GM23338 (cell line): ENCODE measurements at regions not wholly inside any gene's neighbourhood (a gene's known extent, or its start where the extent isn't known, plus 50 kb on each side); places are given as distances from the start of the nearest gene placed in this dataset.

Source experiments
- ATAC-seq: fragments of 200-7000 bp; cut with Tn5 transposase; 3 replicates; pipeline ENCODE4 v1.9.1; 2020
- DNase-seq: peaks from one replicate; pipeline ENCODE4 v3.0.0-alpha.2; 2015; ENCODE audit warnings: low spot score
- H2AFZ ChIP-seq: fragments of 200-600 bp; sonication (generic); 2 replicates; pipeline ENCODE4 v1.8.0; 2016; ENCODE audit warnings: antibody characterized with exemption, mild to moderate bottlenecking, moderate library complexity
- H3F3A ChIP-seq: fragments of 200-600 bp; sonication (generic); replicated peaks from 2 replicates; pipeline ENCODE4 v1.8.0; 2017; ENCODE audit warnings: antibody characterized with exemption, mixed run types, low read depth
- H3K27ac ChIP-seq: fragments of 200-600 bp; sonication (generic); 2 replicates; pipeline ENCODE4 v1.6.1; 2016; ENCODE audit warnings: low read depth
- H3K27me3 ChIP-seq: fragments of 200-600 bp; sonication (generic); 2 replicates; pipeline ENCODE4 v1.8.0; 2016; ENCODE audit warnings: mild to moderate bottlenecking, mixed run types, moderate library complexity; ENCODE audit not compliant: insufficient read depth
- H3K36me3 ChIP-seq: fragments of 200-600 bp; sonication (generic); 2 replicates; pipeline ENCODE4 v1.8.0; 2016; ENCODE audit warnings: mild to moderate bottlenecking; ENCODE audit not compliant: insufficient read depth
- H3K4me1 ChIP-seq: fragments of 200-600 bp; sonication (generic); 2 replicates; pipeline ENCODE4 v1.8.0; 2016; ENCODE audit warnings: mild to moderate bottlenecking, moderate library complexity; ENCODE audit not compliant: insufficient read depth
- H3K4me2 ChIP-seq: fragments of 200-600 bp; sonication (generic); 2 replicates; pipeline ENCODE4 v1.7.1; 2017; ENCODE audit warnings: mixed run types
- H3K4me3 ChIP-seq: fragments of 200-600 bp; sonication (generic); 2 replicates; pipeline ENCODE4 v1.6.1; 2016; ENCODE audit warnings: mixed run types
- H3K79me2 ChIP-seq: fragments of 200-600 bp; sonication (generic); replicated peaks from 2 replicates; pipeline ENCODE4 v1.8.0; 2017; ENCODE audit warnings: mild to moderate bottlenecking; ENCODE audit not compliant: insufficient read depth
- H3K9me2 ChIP-seq: fragments of 200-600 bp; sonication (generic); 2 replicates; pipeline ENCODE4 v1.8.0; 2017; ENCODE audit not compliant: insufficient read depth
- H4K20me1 ChIP-seq: fragments of 200-600 bp; sonication (generic); replicated peaks from 2 replicates; pipeline ENCODE4 v1.8.0; 2017; ENCODE audit warnings: mild to moderate bottlenecking; ENCODE audit not compliant: insufficient read depth
- H3K27ac Mint-ChIP-seq: 2 replicates; pipeline ENCODE4 v1.8.0; 2020; ENCODE audit warnings: inconsistent platforms, mild to moderate bottlenecking, moderate library complexity, mixed read lengths
- H3K27me3 Mint-ChIP-seq: 3 replicates; pipeline ENCODE4 v1.8.0; 2022; ENCODE audit warnings: low read depth, mild to moderate bottlenecking, moderate library complexity, mixed read lengths, inconsistent platforms; ENCODE audit not compliant: insufficient read depth, poor library complexity
- H3K36me3 Mint-ChIP-seq: 3 replicates; pipeline ENCODE4 v1.8.0; 2021; ENCODE audit warnings: low read depth, mild to moderate bottlenecking, inconsistent platforms, moderate library complexity, mixed read lengths
- H3K4me1 Mint-ChIP-seq: 3 replicates; pipeline ENCODE4 v1.8.0; 2020; ENCODE audit warnings: mild to moderate bottlenecking, inconsistent platforms, mixed read lengths
- H3K4me3 Mint-ChIP-seq: 3 replicates; pipeline ENCODE4 v1.8.0; 2021; ENCODE audit warnings: moderate library complexity, mild to moderate bottlenecking, inconsistent platforms, mixed read lengths
- H3K9me3 Mint-ChIP-seq: 3 replicates; pipeline ENCODE4 v1.8.0; 2020; ENCODE audit warnings: moderate library complexity, mild to moderate bottlenecking, inconsistent platforms, mixed read lengths
- CREB1 ChIP-seq: fragments of 250-450 bp; sonication (Bioruptor Pico); IDR thresholded peaks from 2 replicates; pipeline ENCODE4 v1.5.0; 2020; ENCODE audit warnings: low read depth, mild to moderate bottlenecking, moderate library complexity
- EZH2 ChIP-seq: fragments of 200-600 bp; sonication (generic); IDR thresholded peaks from one replicate; pipeline ENCODE4 v1.8.0; 2017; ENCODE audit warnings: antibody characterized with exemption, mild to moderate bottlenecking, low read depth; ENCODE audit not compliant: unreplicated experiment
- EZH2phosphoT487 ChIP-seq: fragments of 200-600 bp; sonication (generic); IDR thresholded peaks from one replicate; pipeline ENCODE4 v1.8.1; 2018; ENCODE audit warnings: antibody characterized with exemption; ENCODE audit not compliant: unreplicated experiment
- JUNB ChIP-seq: IDR thresholded peaks from one replicate; pipeline ENCODE4 v1.6.1; 2016; ENCODE audit warnings: antibody characterized with exemption; ENCODE audit not compliant: unreplicated experiment
- NANOG ChIP-seq: IDR thresholded peaks from 2 replicates; pipeline ENCODE4 v1.6.1; 2016; ENCODE audit warnings: antibody characterized with exemption, borderline replicate concordance
- POLR2AphosphoS5 ChIP-seq: IDR thresholded peaks from 2 replicates; pipeline ENCODE4 v1.6.1; 2016; ENCODE audit warnings: antibody characterized with exemption, low read depth
- STAT1 ChIP-seq: IDR thresholded peaks from one replicate; pipeline ENCODE4 v1.6.1; 2016; ENCODE audit warnings: antibody characterized with exemption; ENCODE audit not compliant: unreplicated experiment
- ZNF114 ChIP-seq: fragments of 250-450 bp; sonication (Bioruptor Pico); IDR thresholded peaks from 2 replicates; pipeline ENCODE4 v1.5.0; 2020; ENCODE audit warnings: mild to moderate bottlenecking, moderate library complexity
- TF ChIP-seq, protein P1 (sequence below): IDR thresholded peaks from one replicate; pipeline ENCODE4 v1.6.1; 2018; ENCODE audit warnings: antibody characterized with exemption; ENCODE audit not compliant: unreplicated experiment
- TF ChIP-seq, protein P2 (sequence below), 2 experiments: fragments of 200-600 bp in 1 of 2; sonication (generic) in 1 of 2; conservative IDR thresholded peaks; 2 replicates each; pipeline versions ENCODE4 v1.5.1 to v1.6.1; 2016 to 2017; ENCODE audit warnings: antibody characterized with exemption in 2 of 2, low read depth in 2 of 2, mild to moderate bottlenecking in 2 of 2, moderate library complexity in 1 of 2
- TF ChIP-seq, protein P3 (sequence below): IDR thresholded peaks from 2 replicates; pipeline ENCODE4 v1.6.1; 2016; ENCODE audit warnings: antibody characterized with exemption
- TF ChIP-seq, protein P4 (sequence below): fragments of 250-450 bp; sonication (Bioruptor Pico); IDR thresholded peaks from 2 replicates; pipeline ENCODE4 v1.5.0; 2020; ENCODE audit warnings: mild to moderate bottlenecking, moderate library complexity

DNA sequence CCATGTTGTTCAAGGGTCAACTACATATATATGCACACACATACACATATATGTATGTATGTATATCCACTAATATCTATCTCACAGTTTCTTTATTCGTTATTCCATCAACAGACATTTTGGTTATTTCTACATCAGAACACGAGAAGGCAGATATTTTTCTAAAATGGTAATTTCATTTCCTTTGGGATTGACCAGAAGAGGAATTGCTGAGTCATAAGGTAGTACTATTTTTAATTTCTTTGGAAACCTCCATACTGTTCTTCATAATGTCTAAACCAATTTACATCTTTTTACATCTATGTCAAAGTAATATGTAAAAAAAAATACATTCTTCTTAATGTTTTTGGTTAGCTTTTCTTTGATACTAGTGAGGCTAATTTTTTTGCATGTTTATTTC is 630.7 kb upstream of the GCFC2 start:
- TF ChIP-seq, protein P1, sequence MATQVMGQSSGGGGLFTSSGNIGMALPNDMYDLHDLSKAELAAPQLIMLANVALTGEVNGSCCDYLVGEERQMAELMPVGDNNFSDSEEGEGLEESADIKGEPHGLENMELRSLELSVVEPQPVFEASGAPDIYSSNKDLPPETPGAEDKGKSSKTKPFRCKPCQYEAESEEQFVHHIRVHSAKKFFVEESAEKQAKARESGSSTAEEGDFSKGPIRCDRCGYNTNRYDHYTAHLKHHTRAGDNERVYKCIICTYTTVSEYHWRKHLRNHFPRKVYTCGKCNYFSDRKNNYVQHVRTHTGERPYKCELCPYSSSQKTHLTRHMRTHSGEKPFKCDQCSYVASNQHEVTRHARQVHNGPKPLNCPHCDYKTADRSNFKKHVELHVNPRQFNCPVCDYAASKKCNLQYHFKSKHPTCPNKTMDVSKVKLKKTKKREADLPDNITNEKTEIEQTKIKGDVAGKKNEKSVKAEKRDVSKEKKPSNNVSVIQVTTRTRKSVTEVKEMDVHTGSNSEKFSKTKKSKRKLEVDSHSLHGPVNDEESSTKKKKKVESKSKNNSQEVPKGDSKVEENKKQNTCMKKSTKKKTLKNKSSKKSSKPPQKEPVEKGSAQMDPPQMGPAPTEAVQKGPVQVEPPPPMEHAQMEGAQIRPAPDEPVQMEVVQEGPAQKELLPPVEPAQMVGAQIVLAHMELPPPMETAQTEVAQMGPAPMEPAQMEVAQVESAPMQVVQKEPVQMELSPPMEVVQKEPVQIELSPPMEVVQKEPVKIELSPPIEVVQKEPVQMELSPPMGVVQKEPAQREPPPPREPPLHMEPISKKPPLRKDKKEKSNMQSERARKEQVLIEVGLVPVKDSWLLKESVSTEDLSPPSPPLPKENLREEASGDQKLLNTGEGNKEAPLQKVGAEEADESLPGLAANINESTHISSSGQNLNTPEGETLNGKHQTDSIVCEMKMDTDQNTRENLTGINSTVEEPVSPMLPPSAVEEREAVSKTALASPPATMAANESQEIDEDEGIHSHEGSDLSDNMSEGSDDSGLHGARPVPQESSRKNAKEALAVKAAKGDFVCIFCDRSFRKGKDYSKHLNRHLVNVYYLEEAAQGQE = no peak
- TF ChIP-seq, protein P2, sequence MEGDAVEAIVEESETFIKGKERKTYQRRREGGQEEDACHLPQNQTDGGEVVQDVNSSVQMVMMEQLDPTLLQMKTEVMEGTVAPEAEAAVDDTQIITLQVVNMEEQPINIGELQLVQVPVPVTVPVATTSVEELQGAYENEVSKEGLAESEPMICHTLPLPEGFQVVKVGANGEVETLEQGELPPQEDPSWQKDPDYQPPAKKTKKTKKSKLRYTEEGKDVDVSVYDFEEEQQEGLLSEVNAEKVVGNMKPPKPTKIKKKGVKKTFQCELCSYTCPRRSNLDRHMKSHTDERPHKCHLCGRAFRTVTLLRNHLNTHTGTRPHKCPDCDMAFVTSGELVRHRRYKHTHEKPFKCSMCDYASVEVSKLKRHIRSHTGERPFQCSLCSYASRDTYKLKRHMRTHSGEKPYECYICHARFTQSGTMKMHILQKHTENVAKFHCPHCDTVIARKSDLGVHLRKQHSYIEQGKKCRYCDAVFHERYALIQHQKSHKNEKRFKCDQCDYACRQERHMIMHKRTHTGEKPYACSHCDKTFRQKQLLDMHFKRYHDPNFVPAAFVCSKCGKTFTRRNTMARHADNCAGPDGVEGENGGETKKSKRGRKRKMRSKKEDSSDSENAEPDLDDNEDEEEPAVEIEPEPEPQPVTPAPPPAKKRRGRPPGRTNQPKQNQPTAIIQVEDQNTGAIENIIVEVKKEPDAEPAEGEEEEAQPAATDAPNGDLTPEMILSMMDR (conservative IDR thresholded peaks at IDR 0.05; ENCODE audit: low read depth in 2 of 2) = no peak
- TF ChIP-seq CREB1 (CRISPR knock-in tag) (no peak), EZH2 (no peak), JUNB (no peak), STAT1 (no peak), POLR2AphosphoS5 (no peak), ZNF114 (no peak), NANOG (no peak), EZH2phosphoT487 (no peak)
- TF ChIP-seq, protein P3, sequence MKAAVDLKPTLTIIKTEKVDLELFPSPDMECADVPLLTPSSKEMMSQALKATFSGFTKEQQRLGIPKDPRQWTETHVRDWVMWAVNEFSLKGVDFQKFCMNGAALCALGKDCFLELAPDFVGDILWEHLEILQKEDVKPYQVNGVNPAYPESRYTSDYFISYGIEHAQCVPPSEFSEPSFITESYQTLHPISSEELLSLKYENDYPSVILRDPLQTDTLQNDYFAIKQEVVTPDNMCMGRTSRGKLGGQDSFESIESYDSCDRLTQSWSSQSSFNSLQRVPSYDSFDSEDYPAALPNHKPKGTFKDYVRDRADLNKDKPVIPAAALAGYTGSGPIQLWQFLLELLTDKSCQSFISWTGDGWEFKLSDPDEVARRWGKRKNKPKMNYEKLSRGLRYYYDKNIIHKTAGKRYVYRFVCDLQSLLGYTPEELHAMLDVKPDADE = no peak
- TF ChIP-seq, protein P4, sequence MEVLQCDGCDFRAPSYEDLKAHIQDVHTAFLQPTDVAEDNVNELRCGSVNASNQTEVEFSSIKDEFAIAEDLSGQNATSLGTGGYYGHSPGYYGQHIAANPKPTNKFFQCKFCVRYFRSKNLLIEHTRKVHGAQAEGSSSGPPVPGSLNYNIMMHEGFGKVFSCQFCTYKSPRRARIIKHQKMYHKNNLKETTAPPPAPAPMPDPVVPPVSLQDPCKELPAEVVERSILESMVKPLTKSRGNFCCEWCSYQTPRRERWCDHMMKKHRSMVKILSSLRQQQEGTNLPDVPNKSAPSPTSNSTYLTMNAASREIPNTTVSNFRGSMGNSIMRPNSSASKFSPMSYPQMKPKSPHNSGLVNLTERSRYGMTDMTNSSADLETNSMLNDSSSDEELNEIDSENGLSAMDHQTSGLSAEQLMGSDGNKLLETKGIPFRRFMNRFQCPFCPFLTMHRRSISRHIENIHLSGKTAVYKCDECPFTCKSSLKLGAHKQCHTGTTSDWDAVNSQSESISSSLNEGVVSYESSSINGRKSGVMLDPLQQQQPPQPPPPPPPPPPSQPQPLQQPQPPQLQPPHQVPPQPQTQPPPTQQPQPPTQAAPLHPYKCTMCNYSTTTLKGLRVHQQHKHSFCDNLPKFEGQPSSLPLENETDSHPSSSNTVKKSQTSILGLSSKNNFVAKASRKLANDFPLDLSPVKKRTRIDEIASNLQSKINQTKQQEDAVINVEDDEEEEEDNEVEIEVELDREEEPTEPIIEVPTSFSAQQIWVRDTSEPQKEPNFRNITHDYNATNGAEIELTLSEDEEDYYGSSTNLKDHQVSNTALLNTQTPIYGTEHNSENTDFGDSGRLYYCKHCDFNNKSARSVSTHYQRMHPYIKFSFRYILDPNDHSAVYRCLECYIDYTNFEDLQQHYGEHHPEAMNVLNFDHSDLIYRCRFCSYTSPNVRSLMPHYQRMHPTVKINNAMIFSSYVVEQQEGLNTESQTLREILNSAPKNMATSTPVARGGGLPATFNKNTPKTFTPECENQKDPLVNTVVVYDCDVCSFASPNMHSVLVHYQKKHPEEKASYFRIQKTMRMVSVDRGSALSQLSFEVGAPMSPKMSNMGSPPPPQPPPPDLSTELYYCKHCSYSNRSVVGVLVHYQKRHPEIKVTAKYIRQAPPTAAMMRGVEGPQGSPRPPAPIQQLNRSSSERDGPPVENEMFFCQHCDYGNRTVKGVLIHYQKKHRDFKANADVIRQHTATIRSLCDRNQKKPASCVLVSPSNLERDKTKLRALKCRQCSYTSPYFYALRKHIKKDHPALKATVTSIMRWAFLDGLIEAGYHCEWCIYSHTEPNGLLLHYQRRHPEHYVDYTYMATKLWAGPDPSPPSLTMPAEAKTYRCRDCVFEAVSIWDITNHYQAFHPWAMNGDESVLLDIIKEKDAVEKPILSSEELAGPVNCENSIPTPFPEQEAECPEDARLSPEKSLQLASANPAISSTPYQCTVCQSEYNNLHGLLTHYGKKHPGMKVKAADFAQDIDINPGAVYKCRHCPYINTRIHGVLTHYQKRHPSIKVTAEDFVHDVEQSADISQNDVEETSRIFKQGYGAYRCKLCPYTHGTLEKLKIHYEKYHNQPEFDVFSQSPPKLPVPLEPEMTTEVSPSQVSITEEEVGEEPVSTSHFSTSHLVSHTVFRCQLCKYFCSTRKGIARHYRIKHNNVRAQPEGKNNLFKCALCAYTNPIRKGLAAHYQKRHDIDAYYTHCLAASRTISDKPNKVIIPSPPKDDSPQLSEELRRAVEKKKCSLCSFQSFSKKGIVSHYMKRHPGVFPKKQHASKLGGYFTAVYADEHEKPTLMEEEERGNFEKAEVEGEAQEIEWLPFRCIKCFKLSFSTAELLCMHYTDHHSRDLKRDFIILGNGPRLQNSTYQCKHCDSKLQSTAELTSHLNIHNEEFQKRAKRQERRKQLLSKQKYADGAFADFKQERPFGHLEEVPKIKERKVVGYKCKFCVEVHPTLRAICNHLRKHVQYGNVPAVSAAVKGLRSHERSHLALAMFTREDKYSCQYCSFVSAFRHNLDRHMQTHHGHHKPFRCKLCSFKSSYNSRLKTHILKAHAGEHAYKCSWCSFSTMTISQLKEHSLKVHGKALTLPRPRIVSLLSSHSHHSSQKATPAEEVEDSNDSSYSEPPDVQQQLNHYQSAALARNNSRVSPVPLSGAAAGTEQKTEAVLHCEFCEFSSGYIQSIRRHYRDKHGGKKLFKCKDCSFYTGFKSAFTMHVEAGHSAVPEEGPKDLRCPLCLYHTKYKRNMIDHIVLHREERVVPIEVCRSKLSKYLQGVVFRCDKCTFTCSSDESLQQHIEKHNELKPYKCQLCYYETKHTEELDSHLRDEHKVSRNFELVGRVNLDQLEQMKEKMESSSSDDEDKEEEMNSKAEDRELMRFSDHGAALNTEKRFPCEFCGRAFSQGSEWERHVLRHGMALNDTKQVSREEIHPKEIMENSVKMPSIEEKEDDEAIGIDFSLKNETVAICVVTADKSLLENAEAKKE (CRISPR knock-in tag) = no peak
- Mint-ChIP-seq H3K36me3 (no peaks in the 10 kb centered on the region; the same call in 2 of the 3 replicates), H3K4me3 (no peak overlapping the region), H3K27me3 (no peaks in the 10 kb centered on the region), H3K4me1 (no peaks in the 10 kb centered on the region), H3K27ac (no peak overlapping the region), H3K9me3 (peaks cover 1% of the 10 kb centered on the region)
- no peak for ATAC-seq
- no peaks in the 10 kb centered on the region for H3K36me3 ChIP-seq
- no peak overlapping the region for H3K4me3 ChIP-seq
- no peak for DNase-seq
- H3K9me2 ChIP-seq = peaks cover 10% of the 10 kb centered on the region; the same call in 1 of the 2 replicates
- H3K4me2 ChIP-seq = no peak overlapping the region
- H2AFZ ChIP-seq = no peak overlapping the region
- no peak overlapping the region for H3K27ac ChIP-seq
- no peaks in the 10 kb centered on the region for H3F3A ChIP-seq
- H4K20me1 ChIP-seq = no peaks in the 10 kb centered on the region
- H3K27me3 ChIP-seq = no peaks in the 10 kb centered on the region
- H3K4me1 ChIP-seq = no peaks in the 10 kb centered on the region
- H3K79me2 ChIP-seq = no peaks in the 10 kb centered on the region
